ENCODE measurements at regions not wholly inside any gene's neighbourhood (a gene's known extent, or its start where the extent isn't known, plus 50 kb on each side); places are given as distances from the start of the nearest gene placed in this dataset.
A peak's percentile ranks its signal among the peaks of the same experiment; 100 is the strongest.

GRCh38 chr14:84519836-84520235 lies 1010.1 kb upstream of the FLRT2 start:
- DNase-seq (no peak), ATAC-seq (ENCODE audit: low FRiP score in 2 of 2) (no peak)
- no peak for TF ChIP-seq EP300 (IDR thresholded peaks at IDR 0.05)
- TF ChIP-seq POLR2AphosphoS5 (IDR thresholded peaks at IDR 0.05), result no peak
- TF ChIP-seq CTCF (IDR thresholded peaks at IDR 0.05), result no peak
- no peak for TF ChIP-seq POLR2A (IDR thresholded peaks at IDR 0.05)
- no peaks in the 10 kb centered on the region for H3K4me1 ChIP-seq
- H3K9me3 ChIP-seq, result no peaks in the 10 kb centered on the region
- H3K27me3 ChIP-seq, result no peaks in the 10 kb centered on the region
- H3K36me3 ChIP-seq, result no peaks in the 10 kb centered on the region
- WGBS, 2 donors, result 80 to 100% methylated on average over 3 of the region's 3 CpGs
- no peak overlapping the region for H3K4me3 ChIP-seq
- no peak overlapping the region for H3K27ac ChIP-seq

GRCh38 chr14:84520711-84521338 lies 1009.1 kb upstream of the FLRT2 start:
- ATAC-seq (ENCODE audit: low FRiP score in 2 of 2) (peak in 1 of 2 donors; percentile 34), DNase-seq (no peak)
- TF ChIP-seq POLR2AphosphoS5 (IDR thresholded peaks at IDR 0.05) (no peak), EP300 (IDR thresholded peaks at IDR 0.05) (no peak), POLR2A (IDR thresholded peaks at IDR 0.05) (no peak), CTCF (IDR thresholded peaks at IDR 0.05) (no peak)
- Histone ChIP-seq H3K36me3 (no peaks in the 10 kb centered on the region), H3K4me3 (no peak overlapping the region), H3K27ac (no peak overlapping the region), H3K4me1 (no peaks in the 10 kb centered on the region), H3K27me3 (no peaks in the 10 kb centered on the region), H3K9me3 (no peaks in the 10 kb centered on the region)
- WGBS, 2 donors, result 93 to 100% methylated on average over 1 of the region's 1 CpG

- WGBS, 2 donors, result 87 to 92% methylated on average over 2 of the region's 2 CpGs
- Histone ChIP-seq H3K9me3 (no peaks in the 10 kb centered on the region), H3K27me3 (no peaks in the 10 kb centered on the region), H3K4me3 (no peak overlapping the region), H3K36me3 (no peaks in the 10 kb centered on the region), H3K4me1 (no peaks in the 10 kb centered on the region), H3K27ac (no peak overlapping the region)
- ATAC-seq (ENCODE audit: low FRiP score in 2 of 2) (no peak), DNase-seq (no peak)
- no peak for TF ChIP-seq EP300 (IDR thresholded peaks at IDR 0.05)
- no peak for TF ChIP-seq CTCF (IDR thresholded peaks at IDR 0.05)
- TF ChIP-seq POLR2A (IDR thresholded peaks at IDR 0.05), result no peak
- TF ChIP-seq POLR2AphosphoS5 (IDR thresholded peaks at IDR 0.05), result no peak
Observed at GRCh38 chr14:84523746-84524145, 1006.2 kb upstream of the FLRT2 start.

- WGBS, 2 donors, result 62 to 67% methylated on average over 3 of the region's 3 CpGs
- Histone ChIP-seq H3K27ac (no peak overlapping the region), H3K9me3 (no peaks in the 10 kb centered on the region), H3K4me3 (no peak overlapping the region), H3K27me3 (no peaks in the 10 kb centered on the region), H3K36me3 (no peaks in the 10 kb centered on the region), H3K4me1 (no peaks in the 10 kb centered on the region)
- DNase-seq, result no peak
- no peak for ATAC-seq (ENCODE audit: low FRiP score in 2 of 2)
- TF ChIP-seq POLR2A (IDR thresholded peaks at IDR 0.05) (no peak), CTCF (IDR thresholded peaks at IDR 0.05) (no peak), POLR2AphosphoS5 (IDR thresholded peaks at IDR 0.05) (no peak), EP300 (IDR thresholded peaks at IDR 0.05) (no peak)
Observed at GRCh38 chr14:84527706-84528105, 1002.2 kb upstream of the FLRT2 start.

- Histone ChIP-seq H3K9me3 (no peaks in the 10 kb centered on the region), H3K27me3 (no peaks in the 10 kb centered on the region), H3K4me3 (no peak overlapping the region), H3K4me1 (no peaks in the 10 kb centered on the region), H3K27ac (no peak overlapping the region), H3K36me3 (no peaks in the 10 kb centered on the region)
- no peak for TF ChIP-seq CTCF (IDR thresholded peaks at IDR 0.05)
- TF ChIP-seq POLR2A (IDR thresholded peaks at IDR 0.05), result no peak
- TF ChIP-seq POLR2AphosphoS5 (IDR thresholded peaks at IDR 0.05), result no peak
- TF ChIP-seq EP300 (IDR thresholded peaks at IDR 0.05), result no peak
- ATAC-seq (ENCODE audit: low FRiP score in 2 of 2) (no peak), DNase-seq (no peak)
- 95 to 97% methylated on average over 2 of the region's 2 CpGs for WGBS, 2 donors
Observed at GRCh38 chr14:84532016-84532415, 997.9 kb upstream of the FLRT2 start.

Data from upper lobe of left lung (tissue), 6 donors.